Keratinocyte (primary cell): ENCODE measurements at regions not wholly inside any gene's neighbourhood (a gene's known extent, or its start where the extent isn't known, plus 50 kb on each side); places are given as distances from the start of the nearest gene placed in this dataset.

Experiments used
- DNase-seq: peaks from one replicate; pipeline ENCODE4 v3.0.0-alpha.2; 2011; ENCODE audit warnings: low read depth, missing footprints, low spot score
- FAIRE-seq: peaks from 2 replicates; lab custom pipeline; 2011; peaks lifted over from hg19 to GRCh38; lab: Jason Lieb, UNC
- H2AFZ ChIP-seq: 2 replicates; pipeline ENCODE4 v1.6.0; 2012; ENCODE audit warnings: low read length, control low read depth, inconsistent platforms; ENCODE audit not compliant: control insufficient read depth
- H3K27ac ChIP-seq: 2 replicates; pipeline ENCODE4 v1.5.1; 2011; ENCODE audit warnings: low read length; ENCODE audit not compliant: control insufficient read depth, insufficient read depth
- H3K27me3 ChIP-seq: 3 replicates; pipeline ENCODE4 v1.6.0; 2011; ENCODE audit warnings: low read length; ENCODE audit not compliant: control insufficient read depth, insufficient read depth; ENCODE audit errors: extremely low read depth
- H3K36me3 ChIP-seq, 2 experiments: 2 replicates in 1 of 2; 3 replicates in 1 of 2; pipeline ENCODE4 v1.5.1; 2011; ENCODE audit warnings: low read length in 2 of 2, mild to moderate bottlenecking in 1 of 2; ENCODE audit not compliant: control insufficient read depth in 2 of 2, insufficient read depth in 2 of 2; ENCODE audit errors: extremely low read depth in 1 of 2
- H3K4me1 ChIP-seq: 3 replicates; pipeline ENCODE4 v1.5.1; 2011; ENCODE audit warnings: low read length; ENCODE audit not compliant: control insufficient read depth, insufficient read depth; ENCODE audit errors: extremely low read depth
- H3K4me2 ChIP-seq: 3 replicates; pipeline ENCODE4 v1.6.0; 2011; ENCODE audit warnings: low read depth, low read length; ENCODE audit not compliant: control insufficient read depth, insufficient read depth; ENCODE audit errors: extremely low read depth
- H3K4me3 ChIP-seq, 3 experiments: fragments of 200-600 bp in 1 of 3; sonication (generic) in 1 of 3; 2 replicates in 2 of 3; 3 replicates in 1 of 3; pipeline ENCODE4 v1.5.1; 2011 to 2016; ENCODE audit warnings: low read length in 3 of 3, mild to moderate bottlenecking in 3 of 3, control low read depth in 2 of 3, inconsistent platforms in 1 of 3, low read depth in 1 of 3, mixed read lengths in 1 of 3, mixed run types in 1 of 3, moderate library complexity in 1 of 3; ENCODE audit not compliant: control insufficient read depth in 2 of 3, insufficient read depth in 2 of 3; ENCODE audit errors: extremely low read depth in 1 of 3
- H3K79me2 ChIP-seq: 2 replicates; pipeline ENCODE4 v1.6.0; 2012; ENCODE audit warnings: low read length; ENCODE audit not compliant: control insufficient read depth, insufficient read depth
- H3K9ac ChIP-seq: 3 replicates; pipeline ENCODE4 v1.6.0; 2011; ENCODE audit warnings: low read length; ENCODE audit not compliant: control insufficient read depth, insufficient read depth; ENCODE audit errors: extremely low read depth
- H3K9me1 ChIP-seq: 3 replicates; pipeline ENCODE4 v1.6.0; 2011; ENCODE audit warnings: low read length; ENCODE audit not compliant: control insufficient read depth, insufficient read depth; ENCODE audit errors: extremely low read depth
- H3K9me3 ChIP-seq: 2 replicates; pipeline ENCODE4 v1.5.1; 2012; ENCODE audit warnings: low read depth, low read length; ENCODE audit not compliant: control insufficient read depth
- H4K20me1 ChIP-seq: 3 replicates; pipeline ENCODE4 v1.6.0; 2011; ENCODE audit warnings: low read length; ENCODE audit not compliant: control insufficient read depth, insufficient read depth; ENCODE audit errors: extremely low read depth
- CTCF ChIP-seq, 3 experiments: IDR thresholded peaks in 1 of 3; conservative IDR thresholded peaks in 1 of 3; optimal IDR thresholded peaks in 1 of 3; 2 replicates in 2 of 3; 3 replicates in 1 of 3; pipeline versions ENCODE3 to v1.5.1; 2011; ENCODE audit warnings: low read length in 3 of 3, mild to moderate bottlenecking in 3 of 3, moderate library complexity in 2 of 3, control low read depth in 1 of 3, inconsistent platforms in 1 of 3; ENCODE audit not compliant: insufficient read depth in 2 of 3; ENCODE audit errors: extremely low read depth in 1 of 3
- EZH2 ChIP-seq: IDR thresholded peaks from one replicate; pipeline ENCODE4 v1.6.1; 2012; ENCODE audit warnings: inconsistent platforms, mild to moderate bottlenecking, low read length, moderate library complexity
- dilution Hi-C: fragments of 300-500 bp; cut with MboI; formaldehyde crosslinking; loops from one replicate; pipeline ENCODE4 v1.7.0; 2020; ENCODE audit warnings: low sequenced_read_pairs; ENCODE audit not compliant: extremely low pct_ligation_motif_present

- H3K4me3 ChIP-seq = no peak overlapping the region
- no peaks in the 10 kb centered on the region for H3K36me3 ChIP-seq
- H3K9me3 ChIP-seq = no peaks in the 10 kb centered on the region
- H3K27ac ChIP-seq = no peak overlapping the region
- no peak overlapping the region for H3K9ac ChIP-seq
- H3K9me1 ChIP-seq = no peaks in the 10 kb centered on the region
- DNase-seq = no peak
- no peaks in the 10 kb centered on the region for H4K20me1 ChIP-seq
- TF ChIP-seq EZH2 (no peak), CTCF (optimal IDR thresholded peaks at IDR 0.05 in 1 of 3, IDR thresholded peaks at IDR 0.05 in 1 of 3, conservative IDR thresholded peaks at IDR 0.05 in 1 of 3; ENCODE audit: extremely low read depth in 1 of 3, insufficient read depth in 2 of 3, low read length in 3 of 3) (no peak)
- dilution Hi-C loops = no loop called here
- FAIRE-seq = no peak
- no peak overlapping the region for H2AFZ ChIP-seq
- no peaks in the 10 kb centered on the region for H3K79me2 ChIP-seq
- no peak overlapping the region for H3K4me2 ChIP-seq
- no peaks in the 10 kb centered on the region for H3K27me3 ChIP-seq
- H3K4me1 ChIP-seq = no peaks in the 10 kb centered on the region
Measured at GRCh38 chr16:76222087-76222486, 55.1 kb upstream of the CNTNAP4 start.

- H3K9me1 ChIP-seq = no peaks in the 10 kb centered on the region
- no peak for DNase-seq
- TF ChIP-seq EZH2 (no peak), CTCF (optimal IDR thresholded peaks at IDR 0.05 in 1 of 3, IDR thresholded peaks at IDR 0.05 in 1 of 3, conservative IDR thresholded peaks at IDR 0.05 in 1 of 3; ENCODE audit: extremely low read depth in 1 of 3, insufficient read depth in 2 of 3, low read length in 3 of 3) (no peak)
- no peaks in the 10 kb centered on the region for H3K79me2 ChIP-seq
- no peak overlapping the region for H2AFZ ChIP-seq
- H3K27me3 ChIP-seq = no peaks in the 10 kb centered on the region
- no peak overlapping the region for H3K4me2 ChIP-seq
- H3K4me1 ChIP-seq = no peaks in the 10 kb centered on the region
- H4K20me1 ChIP-seq = no peaks in the 10 kb centered on the region
- H3K36me3 ChIP-seq = no peaks in the 10 kb centered on the region
- dilution Hi-C loops = no loop called here
- H3K9ac ChIP-seq = no peak overlapping the region
- H3K9me3 ChIP-seq = no peaks in the 10 kb centered on the region
- FAIRE-seq = no peak
- H3K27ac ChIP-seq = no peak overlapping the region
- H3K4me3 ChIP-seq = no peak overlapping the region
Measured at GRCh38 chr16:76222853-76223252, 54.3 kb upstream of the CNTNAP4 start.
